SU-DHL-6 (cell line): ENCODE measurements at regions not wholly inside any gene's neighbourhood (a gene's known extent, or its start where the extent isn't known, plus 50 kb on each side); places are given as distances from the start of the nearest gene placed in this dataset.

Experiments
- H2AFZ ChIP-seq: fragments of 200-600 bp; sonication (generic); 2 replicates; pipeline ENCODE4 v1.6.1; 2014; ENCODE audit warnings: low read depth, mild to moderate bottlenecking, moderate library complexity, mixed read lengths, antibody characterized with exemption, low read length; ENCODE audit not compliant: severe bottlenecking
- H3F3A ChIP-seq: fragments of 200-600 bp; shearing (Covaris generic); 2 replicates; pipeline ENCODE4 v1.6.0; 2016; ENCODE audit warnings: antibody characterized with exemption, mild to moderate bottlenecking; ENCODE audit not compliant: insufficient read depth
- H3K27ac ChIP-seq: fragments of 200-600 bp; sonication (generic); 2 replicates; pipeline ENCODE4 v1.5.1; 2016; ENCODE audit warnings: low read depth, mild to moderate bottlenecking, low read length, moderate library complexity, mixed read lengths
- H3K27me3 ChIP-seq: fragments of 200-600 bp; sonication (generic), shearing (Covaris generic); 2 replicates; pipeline ENCODE4 v1.6.0; 2014; ENCODE audit warnings: mild to moderate bottlenecking, low read length
- H3K36me3 ChIP-seq: fragments of 200-600 bp; sonication (generic); 2 replicates; pipeline ENCODE4 v1.6.1; 2014; ENCODE audit warnings: mild to moderate bottlenecking, low read length, mixed read lengths
- H3K4me2 ChIP-seq: fragments of 300-600, 200-600 bp; shearing (Covaris generic), sonication (generic); 2 replicates; pipeline ENCODE4 v1.6.0; 2014; ENCODE audit warnings: low read length, low read depth, mild to moderate bottlenecking; ENCODE audit not compliant: poor library complexity, severe bottlenecking
- H3K4me3 ChIP-seq: fragments of 200-600 bp; sonication (generic); 2 replicates; pipeline ENCODE4 v1.5.1; 2014; ENCODE audit warnings: antibody characterized with exemption, low read length, mild to moderate bottlenecking, mixed read lengths; ENCODE audit not compliant: insufficient read depth, poor library complexity, severe bottlenecking
- H3K79me2 ChIP-seq: fragments of 200-600 bp; sonication (generic); 2 replicates; pipeline ENCODE4 v1.6.1; 2014; ENCODE audit warnings: mild to moderate bottlenecking, low read length, moderate library complexity; ENCODE audit not compliant: insufficient read depth
- H3K9ac ChIP-seq: fragments of 200-600 bp; sonication (generic); 2 replicates; pipeline ENCODE4 v1.7.0; 2014; ENCODE audit warnings: mild to moderate bottlenecking, low read length
- H3K9me2 ChIP-seq: fragments of 200-600 bp; sonication (generic); replicated peaks from 2 replicates; pipeline ENCODE4 v1.6.1; 2014; ENCODE audit warnings: low read length; ENCODE audit not compliant: insufficient read depth
- H3K9me3 ChIP-seq: fragments of 200-600 bp; sonication (generic); 2 replicates; pipeline ENCODE4 v1.6.1; 2014; ENCODE audit warnings: low read length, mixed read lengths; ENCODE audit not compliant: insufficient read depth
- H4K20me1 ChIP-seq: fragments of 200-600 bp; sonication (generic); 2 replicates; pipeline ENCODE4 v1.6.1; 2014; ENCODE audit warnings: low read depth, mild to moderate bottlenecking, antibody characterized with exemption, low read length, moderate library complexity, mixed read lengths
- EZH2phosphoT487 ChIP-seq: fragments of 200-600 bp; sonication (generic), shearing (Covaris generic); conservative IDR thresholded peaks from 2 replicates; pipeline ENCODE4 v1.6.1; 2018; ENCODE audit warnings: mild to moderate bottlenecking, antibody characterized with exemption, low read length, moderate library complexity, mixed read lengths
- TF ChIP-seq, protein P1 (sequence below): fragments of 200-600 bp; sonication (generic); IDR thresholded peaks from one replicate; pipeline ENCODE4 v1.5.1; 2017; ENCODE audit warnings: antibody characterized with exemption, mild to moderate bottlenecking, low read length, moderate library complexity; ENCODE audit not compliant: insufficient read depth, poor library complexity, severe bottlenecking

- Histone ChIP-seq H3K9me2 (no peaks in the 10 kb centered on the region), H3F3A (no peaks in the 10 kb centered on the region), H3K36me3 (no peaks in the 10 kb centered on the region), H3K4me3 (no peak overlapping the region), H4K20me1 (no peaks in the 10 kb centered on the region), H3K27ac (no peak overlapping the region), H2AFZ (no peak overlapping the region), H3K79me2 (no peaks in the 10 kb centered on the region), H3K4me2 (no peak overlapping the region), H3K27me3 (no peaks in the 10 kb centered on the region), H3K9ac (no peak overlapping the region), H3K9me3 (no peaks in the 10 kb centered on the region)
- TF ChIP-seq EZH2phosphoT487: no peak
- TF ChIP-seq, protein P1, sequence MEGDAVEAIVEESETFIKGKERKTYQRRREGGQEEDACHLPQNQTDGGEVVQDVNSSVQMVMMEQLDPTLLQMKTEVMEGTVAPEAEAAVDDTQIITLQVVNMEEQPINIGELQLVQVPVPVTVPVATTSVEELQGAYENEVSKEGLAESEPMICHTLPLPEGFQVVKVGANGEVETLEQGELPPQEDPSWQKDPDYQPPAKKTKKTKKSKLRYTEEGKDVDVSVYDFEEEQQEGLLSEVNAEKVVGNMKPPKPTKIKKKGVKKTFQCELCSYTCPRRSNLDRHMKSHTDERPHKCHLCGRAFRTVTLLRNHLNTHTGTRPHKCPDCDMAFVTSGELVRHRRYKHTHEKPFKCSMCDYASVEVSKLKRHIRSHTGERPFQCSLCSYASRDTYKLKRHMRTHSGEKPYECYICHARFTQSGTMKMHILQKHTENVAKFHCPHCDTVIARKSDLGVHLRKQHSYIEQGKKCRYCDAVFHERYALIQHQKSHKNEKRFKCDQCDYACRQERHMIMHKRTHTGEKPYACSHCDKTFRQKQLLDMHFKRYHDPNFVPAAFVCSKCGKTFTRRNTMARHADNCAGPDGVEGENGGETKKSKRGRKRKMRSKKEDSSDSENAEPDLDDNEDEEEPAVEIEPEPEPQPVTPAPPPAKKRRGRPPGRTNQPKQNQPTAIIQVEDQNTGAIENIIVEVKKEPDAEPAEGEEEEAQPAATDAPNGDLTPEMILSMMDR: no peak
These were observed 240.6 kb downstream of the PTBP2 start for GRCh38 chr1:96962216-96962615.

- H3F3A ChIP-seq: no peaks in the 10 kb centered on the region
- H3K4me2 ChIP-seq: no peak overlapping the region
- H3K9me3 ChIP-seq: no peaks in the 10 kb centered on the region
- TF ChIP-seq EZH2phosphoT487: no peak
- TF ChIP-seq, protein P1: no peak
- H3K27me3 ChIP-seq: no peaks in the 10 kb centered on the region
- H3K9ac ChIP-seq: no peak overlapping the region
- no peaks in the 10 kb centered on the region for H3K9me2 ChIP-seq
- no peaks in the 10 kb centered on the region for H3K36me3 ChIP-seq
- H4K20me1 ChIP-seq: no peaks in the 10 kb centered on the region
- H3K27ac ChIP-seq: no peak overlapping the region
- no peaks in the 10 kb centered on the region for H3K79me2 ChIP-seq
- H2AFZ ChIP-seq: no peak overlapping the region
- no peak overlapping the region for H3K4me3 ChIP-seq
These were observed 241.2 kb downstream of the PTBP2 start for GRCh38 chr1:96962751-96963211.

- no peak overlapping the region for H3K9ac ChIP-seq
- H3K9me3 ChIP-seq: no peaks in the 10 kb centered on the region
- H3K36me3 ChIP-seq: no peaks in the 10 kb centered on the region
- no peak overlapping the region for H2AFZ ChIP-seq
- H3K9me2 ChIP-seq: no peaks in the 10 kb centered on the region
- TF ChIP-seq, protein P1: no peak
- TF ChIP-seq EZH2phosphoT487: no peak
- no peak overlapping the region for H3K4me2 ChIP-seq
- H3K79me2 ChIP-seq: no peaks in the 10 kb centered on the region
- H4K20me1 ChIP-seq: no peaks in the 10 kb centered on the region
- H3K27ac ChIP-seq: no peak overlapping the region
- H3K4me3 ChIP-seq: no peak overlapping the region
- H3F3A ChIP-seq: no peaks in the 10 kb centered on the region
- no peaks in the 10 kb centered on the region for H3K27me3 ChIP-seq
These were observed 243.2 kb downstream of the PTBP2 start for GRCh38 chr1:96964761-96965160.
